Uterus (tissue), 3 donors: ENCODE measurements at regions not wholly inside any gene's neighbourhood (a gene's known extent, or its start where the extent isn't known, plus 50 kb on each side); places are given as distances from the start of the nearest gene placed in this dataset.

ENCODE experiments used
- DNase-seq, 2 donors: peaks; one replicate each; pipeline ENCODE4 v3.0.0-alpha.2; 2019 to 2020
- H3K27ac ChIP-seq, 2 donors: fragments of 200-600 bp; sonication (generic); 1 replicate in 1 of 2; 2 replicates in 1 of 2; pipeline ENCODE4 v1.5.1; 2016 to 2018
- H3K27me3 ChIP-seq, 2 donors: fragments of 200-600 bp; sonication (generic); one replicate each; pipeline ENCODE4 v1.5.1; 2018 to 2019; ENCODE audit warnings: control low read depth in 1 of 2
- H3K36me3 ChIP-seq, 2 donors: fragments of 200-600 bp; sonication (generic); one replicate each; pipeline ENCODE4 v1.5.1; 2019; ENCODE audit warnings: control low read depth in 1 of 2
- H3K4me1 ChIP-seq, 2 donors: fragments of 200-600 bp; sonication (generic); one replicate each; pipeline ENCODE4 v1.5.1; 2018 to 2019; ENCODE audit warnings: control low read depth in 1 of 2
- H3K4me3 ChIP-seq, 2 donors: fragments of 200-600 bp; sonication (generic); 1 replicate in 1 of 2; 2 replicates in 1 of 2; pipeline ENCODE4 v1.5.1; 2018 to 2019; ENCODE audit warnings: mild to moderate bottlenecking in 1 of 2
- H3K9me3 ChIP-seq, 2 donors: fragments of 200-600 bp; sonication (generic); one replicate each; pipeline ENCODE4 v1.5.1; 2019; ENCODE audit warnings: control low read depth in 1 of 2
- POLR2A ChIP-seq, 2 donors: fragments of 450-650 bp; IDR thresholded peaks; one replicate each; pipeline ENCODE4 v1.6.1; 2016; ENCODE audit warnings: antibody characterized with exemption in 2 of 2, mild to moderate bottlenecking in 1 of 2, moderate library complexity in 1 of 2
- intact Hi-C: fragments of 100-400 bp; cut with DNase I; formaldehyde crosslinking; loops from one replicate; pipeline ENCODE4 v1.15.1; 2023; ENCODE audit warnings: low total_unique reads
- TF ChIP-seq, protein P1 (sequence below), 4 experiments: fragments of 200-600 bp in 2 of 4; fragments of 450-650 bp in 2 of 4; sonication (generic) in 2 of 4; IDR thresholded peaks; one replicate each; pipeline ENCODE4 v1.5.1; 2016 to 2019; ENCODE audit warnings: antibody characterized with exemption in 4 of 4, mild to moderate bottlenecking in 2 of 4, moderate library complexity in 1 of 4
- donor health status: DM: yes; HTN: yes; CAD: no.

DNA sequence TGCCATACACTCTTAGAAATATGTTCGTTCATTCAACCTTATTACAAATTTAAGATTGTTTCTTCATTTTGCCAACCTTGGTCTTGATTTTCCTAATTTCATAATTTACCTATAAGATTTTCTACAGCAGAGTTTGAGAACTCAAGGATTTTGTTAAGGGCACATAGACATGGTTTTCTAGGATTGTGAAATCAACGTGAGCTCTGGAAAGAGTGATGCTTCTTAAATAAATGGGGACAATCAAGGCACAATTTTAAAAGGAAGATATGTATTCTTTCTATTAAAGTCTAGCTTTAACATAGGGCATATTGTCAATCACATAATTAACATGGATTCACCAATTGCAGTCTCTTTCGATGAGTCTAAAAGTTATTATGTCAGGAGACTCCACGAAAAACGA, 174.2 kb upstream of the PHF14 start:
- no peaks in the 10 kb centered on the region for H3K4me1 ChIP-seq
- H3K27ac ChIP-seq = no peak overlapping the region
- TF ChIP-seq, protein P1, sequence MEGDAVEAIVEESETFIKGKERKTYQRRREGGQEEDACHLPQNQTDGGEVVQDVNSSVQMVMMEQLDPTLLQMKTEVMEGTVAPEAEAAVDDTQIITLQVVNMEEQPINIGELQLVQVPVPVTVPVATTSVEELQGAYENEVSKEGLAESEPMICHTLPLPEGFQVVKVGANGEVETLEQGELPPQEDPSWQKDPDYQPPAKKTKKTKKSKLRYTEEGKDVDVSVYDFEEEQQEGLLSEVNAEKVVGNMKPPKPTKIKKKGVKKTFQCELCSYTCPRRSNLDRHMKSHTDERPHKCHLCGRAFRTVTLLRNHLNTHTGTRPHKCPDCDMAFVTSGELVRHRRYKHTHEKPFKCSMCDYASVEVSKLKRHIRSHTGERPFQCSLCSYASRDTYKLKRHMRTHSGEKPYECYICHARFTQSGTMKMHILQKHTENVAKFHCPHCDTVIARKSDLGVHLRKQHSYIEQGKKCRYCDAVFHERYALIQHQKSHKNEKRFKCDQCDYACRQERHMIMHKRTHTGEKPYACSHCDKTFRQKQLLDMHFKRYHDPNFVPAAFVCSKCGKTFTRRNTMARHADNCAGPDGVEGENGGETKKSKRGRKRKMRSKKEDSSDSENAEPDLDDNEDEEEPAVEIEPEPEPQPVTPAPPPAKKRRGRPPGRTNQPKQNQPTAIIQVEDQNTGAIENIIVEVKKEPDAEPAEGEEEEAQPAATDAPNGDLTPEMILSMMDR (IDR thresholded peaks at IDR 0.05) = no peak
- no peak for TF ChIP-seq POLR2A (IDR thresholded peaks at IDR 0.05)
- no peak overlapping the region for H3K4me3 ChIP-seq
- no peaks in the 10 kb centered on the region for H3K9me3 ChIP-seq
- H3K27me3 ChIP-seq = no peaks in the 10 kb centered on the region
- H3K36me3 ChIP-seq = no peaks in the 10 kb centered on the region
- no peak for DNase-seq
- intact Hi-C loops = no loop called here

DNA sequence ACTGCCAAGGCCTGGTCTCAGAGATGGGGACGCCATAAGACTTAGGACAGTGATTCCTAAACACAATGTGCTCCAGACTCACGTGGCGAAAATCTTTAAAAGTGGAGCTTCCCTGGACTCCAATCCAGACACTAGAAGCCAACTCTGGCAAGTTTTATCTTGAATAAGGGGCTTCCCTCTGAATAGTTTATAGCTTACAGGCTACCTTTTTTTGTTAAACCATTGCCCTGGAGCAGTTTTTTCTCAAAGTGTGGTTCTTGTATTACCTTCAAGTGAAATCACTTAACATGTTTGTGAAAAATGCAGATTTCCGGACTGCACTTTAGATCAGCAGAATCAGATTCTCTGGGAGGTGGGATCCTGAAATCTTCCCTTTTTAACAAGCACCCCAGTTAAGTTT, 171.7 kb upstream of the PHF14 start:
- DNase-seq = no peak
- no peak for TF ChIP-seq POLR2A (IDR thresholded peaks at IDR 0.05)
- TF ChIP-seq, protein P1 (IDR thresholded peaks at IDR 0.05) = no peak
- Histone ChIP-seq H3K27me3 (no peaks in the 10 kb centered on the region), H3K4me3 (no peak overlapping the region), H3K27ac (no peak overlapping the region), H3K4me1 (no peaks in the 10 kb centered on the region), H3K36me3 (no peaks in the 10 kb centered on the region), H3K9me3 (no peaks in the 10 kb centered on the region)
- intact Hi-C loops = no loop called here

DNA sequence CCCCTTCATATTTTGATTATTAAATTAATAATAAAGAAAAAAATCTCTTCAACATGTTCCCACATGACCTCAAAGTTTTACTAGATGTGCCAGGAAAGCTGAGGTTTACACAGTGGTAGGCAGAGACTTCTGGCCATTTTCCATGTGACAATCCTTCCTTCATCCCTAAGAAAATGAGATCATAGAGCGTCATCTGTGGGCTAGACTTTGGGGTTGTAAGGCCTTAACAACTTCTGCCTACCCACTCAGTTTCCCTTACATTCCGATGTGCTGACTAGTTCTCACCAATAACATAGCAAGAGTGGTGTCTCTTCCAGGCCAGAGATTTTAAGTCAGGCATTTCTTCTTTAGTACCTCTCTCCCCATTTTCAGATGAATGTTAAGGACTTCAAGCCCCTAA, 171.1 kb upstream of the PHF14 start:
- no peaks in the 10 kb centered on the region for H3K36me3 ChIP-seq
- intact Hi-C loops = no loop called here
- no peaks in the 10 kb centered on the region for H3K27me3 ChIP-seq
- no peaks in the 10 kb centered on the region for H3K9me3 ChIP-seq
- TF ChIP-seq, protein P1 (IDR thresholded peaks at IDR 0.05) = no peak
- no peak for DNase-seq
- no peaks in the 10 kb centered on the region for H3K4me1 ChIP-seq
- no peak overlapping the region for H3K4me3 ChIP-seq
- H3K27ac ChIP-seq = no peak overlapping the region

DNA sequence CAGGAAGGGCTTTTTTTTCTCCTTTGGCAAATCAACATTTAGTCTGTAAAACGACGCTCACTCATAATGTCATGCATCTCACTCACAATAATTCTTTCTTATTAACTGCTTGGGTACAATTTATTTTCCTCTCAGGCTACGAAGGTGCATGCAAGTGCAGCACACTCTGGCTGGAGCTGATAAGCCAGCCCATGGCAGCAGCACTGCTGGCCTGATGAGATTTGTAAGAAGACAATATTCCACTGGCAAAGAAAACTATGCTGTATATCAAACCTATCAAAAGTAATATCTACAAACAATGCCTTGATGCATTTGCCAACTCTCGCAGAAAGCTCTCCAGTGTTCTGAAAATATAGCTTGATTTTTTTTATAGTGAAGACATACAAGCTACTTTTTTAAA, 170.0 kb upstream of the PHF14 start:
- Histone ChIP-seq H3K4me1 (no peaks in the 10 kb centered on the region), H3K36me3 (no peaks in the 10 kb centered on the region), H3K4me3 (no peak overlapping the region), H3K27ac (no peak overlapping the region), H3K9me3 (no peaks in the 10 kb centered on the region), H3K27me3 (no peaks in the 10 kb centered on the region)
- intact Hi-C loops = no loop called here
- TF ChIP-seq, protein P1 (IDR thresholded peaks at IDR 0.05) = no peak
- no peak for TF ChIP-seq POLR2A (IDR thresholded peaks at IDR 0.05)
- no peak for DNase-seq

DNA sequence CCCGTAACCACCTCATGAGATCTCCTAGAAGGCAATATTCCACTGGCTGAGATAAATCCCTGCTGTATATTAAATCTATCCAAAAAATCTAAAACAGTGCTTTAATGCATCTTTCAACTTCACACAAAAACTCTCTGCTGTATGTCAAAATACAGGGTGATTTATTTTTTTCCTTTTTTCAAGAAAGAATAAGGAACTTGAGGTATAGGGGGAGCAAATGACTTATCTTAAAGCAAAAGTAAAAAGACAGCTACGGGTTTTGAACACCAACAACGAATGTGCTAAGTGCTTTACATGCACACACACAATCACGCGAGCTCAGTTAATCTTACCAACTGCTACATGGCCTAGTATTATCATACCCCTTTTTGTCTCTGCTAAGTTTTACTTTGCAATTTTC, 168.9 kb upstream of the PHF14 start:
- H3K36me3 ChIP-seq = no peaks in the 10 kb centered on the region
- intact Hi-C loops = no loop called here
- H3K27me3 ChIP-seq = no peaks in the 10 kb centered on the region
- no peak for DNase-seq
- H3K27ac ChIP-seq = no peak overlapping the region
- H3K4me3 ChIP-seq = no peak overlapping the region
- TF ChIP-seq POLR2A (IDR thresholded peaks at IDR 0.05) = no peak
- TF ChIP-seq, protein P1 (IDR thresholded peaks at IDR 0.05) = no peak
- H3K9me3 ChIP-seq = no peaks in the 10 kb centered on the region
- H3K4me1 ChIP-seq = no peaks in the 10 kb centered on the region
